Ovary (tissue), 7 donors: ENCODE measurements at regions not wholly inside any gene's neighbourhood (a gene's known extent, or its start where the extent isn't known, plus 50 kb on each side); places are given as distances from the start of the nearest gene placed in this dataset.

Source experiments
- DNase-seq, 5 donors: peaks; one replicate each; pipeline ENCODE4 v3.0.0-alpha.2; 2019 to 2020
- H3K27ac ChIP-seq, 2 donors: fragments of 200-600 bp; one replicate each; pipeline versions ENCODE4 v1.5.1 to v1.8.0; 2019 to 2022
- H3K27me3 ChIP-seq: fragments of 200-600 bp; one replicate; pipeline ENCODE4 v1.8.0; 2022
- H3K36me3 ChIP-seq: fragments of 200-600 bp; sonication (generic); one replicate; pipeline ENCODE4 v1.5.1; 2019
- H3K4me1 ChIP-seq: one replicate; pipeline ENCODE4 v1.8.1; 2013; ENCODE audit warnings: mild to moderate bottlenecking, moderate library complexity; ENCODE audit not compliant: insufficient read depth
- H3K4me3 ChIP-seq: fragments of 200-600 bp; sonication (generic); one replicate; pipeline ENCODE4 v1.5.1; 2017
- H3K9me3 ChIP-seq, 2 donors: fragments of 200-600 bp in 1 of 2; sonication (generic) in 1 of 2; one replicate each; pipeline versions ENCODE4 v1.5.1 to v1.8.1; 2013 to 2019; ENCODE audit warnings: mild to moderate bottlenecking in 1 of 2, moderate library complexity in 1 of 2
- CTCF ChIP-seq, 3 donors: fragments of 450-650 bp in 2 of 3; fragments of 200-600 bp in 1 of 3; IDR thresholded peaks; one replicate each; pipeline versions ENCODE4 v1.5.1 to v1.8.0; 2016 to 2022; ENCODE audit warnings: antibody characterized with exemption in 3 of 3, mild to moderate bottlenecking in 1 of 3
- EP300 ChIP-seq: sonication (generic); formaldehyde crosslinking; IDR thresholded peaks from one replicate; pipeline ENCODE4 v1.6.1; 2017; ENCODE audit warnings: antibody characterized with exemption
- POLR2A ChIP-seq: fragments of 450-650 bp; IDR thresholded peaks from one replicate; pipeline ENCODE4 v1.6.1; 2017; ENCODE audit warnings: antibody characterized with exemption, mild to moderate bottlenecking, moderate library complexity
- WGBS, 3 donors: extraction: QIAGEN DNeasy Blood & Tissue Kit in 1 of 3; methylation state at CpG; one replicate each; pipeline versions ENCODE4 v1.1.5 to v1.1.7; 2013 to 2017; 5-methylcytosine and 5-hydroxymethylcytosine counted together
- intact Hi-C, 4 donors: fragments of 100-400 bp; cut with DNase I; formaldehyde crosslinking; loops; one replicate each; pipeline versions ENCODE4 v1.11.0 to v1.15.1; 2022 to 2023
- donor health status: DM: no; HTN: no; CAD: no; lungs with moderate emphysema.
- donor health status: DM: no; HTN: no; CAD: no.
- donor health status: Bipolar disorder and iron deficiency.
- donor health status: DM: no; HTN: no; CAD: no.
- donor health status: DM: yes; HTN: yes; CAD: no.

GRCh38 chr11:76728227-76728626, 54.9 kb upstream of the TSKU start:
- Histone ChIP-seq H3K4me1 (no peaks in the 10 kb centered on the region), H3K27ac (no peak overlapping the region), H3K9me3 (no peaks in the 10 kb centered on the region), H3K36me3 (no peaks in the 10 kb centered on the region), H3K4me3 (no peak overlapping the region), H3K27me3 (no peaks in the 10 kb centered on the region)
- intact Hi-C loops: no loop called here
- no peak for DNase-seq
- 80 to 84% (median 82%) methylated on average over 1 of the region's 1 CpG for whole genome bisulfite sequencing, 3 donors
- TF ChIP-seq POLR2A (no peak), EP300 (no peak), CTCF (IDR thresholded peaks at IDR 0.05) (no peak)

GRCh38 chr11:76728778-76729177, 54.4 kb upstream of the TSKU start:
- no peak for TF ChIP-seq EP300
- no peak for TF ChIP-seq CTCF (IDR thresholded peaks at IDR 0.05)
- WGBS, 3 donors: 89 to 100% (median 93%) methylated on average over 1 of the region's 1 CpG
- intact Hi-C loops: no loop called here

GRCh38 chr11:76729214-76729613, 53.9 kb upstream of the TSKU start:
- H3K27me3 ChIP-seq: no peaks in the 10 kb centered on the region
- WGBS, 3 donors: 79 to 98% (median 88%) methylated on average over 1 of the region's 1 CpG
- no peak for TF ChIP-seq CTCF (IDR thresholded peaks at IDR 0.05)
- no peak for TF ChIP-seq POLR2A
- no peaks in the 10 kb centered on the region for H3K4me1 ChIP-seq
- DNase-seq: no peak
- H3K36me3 ChIP-seq: no peaks in the 10 kb centered on the region
- intact Hi-C loops: no loop called here
- no peak overlapping the region for H3K4me3 ChIP-seq
- H3K27ac ChIP-seq: no peak overlapping the region
- H3K9me3 ChIP-seq: no peaks in the 10 kb centered on the region

More at GRCh38 chr11:76728778-76729177, 54.4 kb upstream of the TSKU start:
- H3K4me1 ChIP-seq: no peaks in the 10 kb centered on the region
- DNase-seq: no peak
- no peak overlapping the region for H3K4me3 ChIP-seq
- H3K36me3 ChIP-seq: no peaks in the 10 kb centered on the region
- H3K27ac ChIP-seq: no peak overlapping the region
- H3K27me3 ChIP-seq: no peaks in the 10 kb centered on the region
- H3K9me3 ChIP-seq: no peaks in the 10 kb centered on the region

- Histone ChIP-seq H3K27me3 (no peaks in the 10 kb centered on the region), H3K4me1 (no peaks in the 10 kb centered on the region), H3K4me3 (no peak overlapping the region), H3K27ac (no peak overlapping the region), H3K36me3 (no peaks in the 10 kb centered on the region), H3K9me3 (no peaks in the 10 kb centered on the region)
- no peak for TF ChIP-seq POLR2A
- no peak for TF ChIP-seq CTCF (IDR thresholded peaks at IDR 0.05)
- TF ChIP-seq EP300: no peak
- intact Hi-C loops: loop anchor here in 3 of 4 donors (5.0 to 10.0 kb wide), 3 partner anchors 184 to 314 kb away; no protein-coding TSS in a partner anchor
- DNase-seq: no peak
- 74 to 91% (median 83%) methylated on average over 6 of the region's 6 CpGs for WGBS, 3 donors
Measured at GRCh38 chr11:76730887-76731565, 52.1 kb upstream of the TSKU start.
